DMS153 (cell line): ENCODE measurements at regions not wholly inside any gene's neighbourhood (a gene's known extent, or its start where the extent isn't known, plus 50 kb on each side); places are given as distances from the start of the nearest gene placed in this dataset.
A peak's percentile ranks its signal among the peaks of the same experiment; 100 is the strongest.
"Not testable (repeated sequence)": the region's sequence is repeated elsewhere in the genome, so short reads cannot be mapped to it uniquely, and the experiment has no call there.

ENCODE experiments used
- DNase-seq: peaks from one replicate; lab custom pipeline; 2025; lab: John Stamatoyannopoulos, UW

GRCh38 chr20:18876394-18876793 lies 62.8 kb downstream of the SCP2D1 start:
- DNase-seq: not testable (repeated sequence)

- no peak for DNase-seq
Observed at GRCh38 chr20:18879262-18879661, 65.7 kb downstream of the SCP2D1 start.

GRCh38 chr20:18886756-18887155 lies 73.2 kb downstream of the SCP2D1 start:
- no peak for DNase-seq

GRCh38 chr20:18901980-18902737 lies 88.6 kb downstream of the SCP2D1 start:
- DNase-seq: no peak

- DNase-seq: no peak
Observed at GRCh38 chr20:18904192-18904591, 90.6 kb downstream of the SCP2D1 start.

GRCh38 chr20:18904624-18905023 lies 91.0 kb downstream of the SCP2D1 start:
- DNase-seq: peak; percentile 35

GRCh38 chr20:18906046-18906445 lies 92.5 kb downstream of the SCP2D1 start:
- no peak for DNase-seq

- DNase-seq: no peak
Observed at GRCh38 chr20:18907353-18907752, 93.8 kb downstream of the SCP2D1 start.

GRCh38 chr20:18908109-18908508 lies 94.5 kb downstream of the SCP2D1 start:
- no peak for DNase-seq

- DNase-seq: no peak
Observed at GRCh38 chr20:18909254-18909653, 95.7 kb downstream of the SCP2D1 start.

GRCh38 chr20:18913701-18914100 lies 100.1 kb downstream of the SCP2D1 start:
- DNase-seq: no peak

GRCh38 chr20:18914796-18915195 lies 101.2 kb downstream of the SCP2D1 start:
- no peak for DNase-seq

GRCh38 chr20:18916886-18917750 lies 103.5 kb downstream of the SCP2D1 start:
- no peak for DNase-seq

GRCh38 chr20:18919996-18920395 lies 106.4 kb downstream of the SCP2D1 start:
- no peak for DNase-seq

- DNase-seq: no peak
Observed at GRCh38 chr20:18921291-18921690, 107.7 kb downstream of the SCP2D1 start.

GRCh38 chr20:18922251-18922650 lies 108.7 kb downstream of the SCP2D1 start:
- DNase-seq: no peak

- no peak for DNase-seq
Observed at GRCh38 chr20:18922898-18923297, 109.3 kb downstream of the SCP2D1 start.

- DNase-seq: no peak
Observed at GRCh38 chr20:18926965-18927364, 113.4 kb downstream of the SCP2D1 start.

GRCh38 chr20:18928626-18929025 lies 115.0 kb downstream of the SCP2D1 start:
- no peak for DNase-seq

GRCh38 chr20:18929800-18930199 lies 116.2 kb downstream of the SCP2D1 start:
- DNase-seq: no peak

- peak; percentile 41 for DNase-seq
Observed at GRCh38 chr20:18943542-18943941, 130.0 kb downstream of the SCP2D1 start.

- DNase-seq: no peak
Observed at GRCh38 chr20:18956890-18957289, 143.3 kb downstream of the SCP2D1 start.

GRCh38 chr20:18957328-18957727 lies 143.7 kb downstream of the SCP2D1 start:
- no peak for DNase-seq
